HCT116 (cell line): ENCODE measurements at regions not wholly inside any gene's neighbourhood (a gene's known extent, or its start where the extent isn't known, plus 50 kb on each side); places are given as distances from the start of the nearest gene placed in this dataset.

Source experiments
- ATAC-seq: fragments of 200-7000 bp; cut with Tn5 transposase; 2 replicates; pipeline ENCODE4 v1.9.1; 2020; ENCODE audit warnings: mild to moderate bottlenecking, moderate library complexity
- BruUV-seq: library from RNA; stranded (reverse); fragments of 400-500 nt; replicated peaks from 2 replicates; lab custom pipeline; 2021; lab: Mats Ljungman, UMichigan
- CTCF ChIA-PET: fragments of 300-600 bp; sonication (Branson Sonifier 250); formaldehyde crosslinking; loops from one replicate; lab custom pipeline; 2021; ENCODE audit warnings: antibody characterized with exemption; lab: Charles Lee
- POLR2A ChIA-PET: fragments of 300-600, 350-600 bp; sonication (Branson Sonifier 250); formaldehyde crosslinking; loops from one replicate; lab custom pipeline; 2021; ENCODE audit warnings: antibody characterized with exemption; lab: Charles Lee
- RAD21 ChIA-PET, 2 experiments: fragments of 300-600 bp; sonication (Branson Sonifier 250); formaldehyde crosslinking; loops; one replicate each; lab custom pipeline; 2023; ENCODE audit warnings: low total read pairs in 2 of 2; ENCODE audit not compliant: uncharacterized antibody in 2 of 2, unreplicated experiment in 2 of 2, low non-redundant PET in 1 of 2; lab: Charles Lee
- DNase-seq: peaks from one replicate; pipeline ENCODE4 v3.0.0-alpha.2; 2010; ENCODE audit warnings: low read depth, low spot score
- H2AFZ ChIP-seq: fragments of 200-600 bp; shearing (Covaris generic), sonication (generic); 2 replicates; pipeline ENCODE4 v1.6.1; 2017; ENCODE audit warnings: low read depth, mixed run types, mixed read lengths, antibody characterized with exemption, low read length; ENCODE audit not compliant: poor library complexity, severe bottlenecking
- H3K27ac ChIP-seq: 2 replicates; pipeline ENCODE4 v1.5.1; 2012; ENCODE audit warnings: low read depth, low read length
- H3K27me3 ChIP-seq: fragments of 200-600 bp; sonication (generic); 2 replicates; pipeline ENCODE4 v1.6.1; 2016; ENCODE audit warnings: mixed run types, low read length, mixed read lengths; ENCODE audit not compliant: insufficient read depth
- H3K36me3 ChIP-seq, 2 experiments: fragments of 200-500 bp in 1 of 2; fragments of 200-600 bp in 1 of 2; sonication (Bioruptor generic) in 1 of 2; sonication (generic) in 1 of 2; 2 replicates each; pipeline versions ENCODE4 v1.5.1 to v1.6.1; 2014 to 2016; ENCODE audit warnings: low read length in 2 of 2, inconsistent platforms in 1 of 2, mixed read lengths in 1 of 2, mixed run types in 1 of 2; ENCODE audit not compliant: insufficient read depth in 2 of 2, control insufficient read depth in 1 of 2
- H3K4me1 ChIP-seq, 2 experiments: fragments of 200-600 bp in 1 of 2; sonication (generic) in 1 of 2; 2 replicates each; pipeline versions ENCODE4 v1.5.1 to v1.6.1; 2012 to 2017; ENCODE audit warnings: low read length in 2 of 2, inconsistent platforms in 1 of 2, mild to moderate bottlenecking in 1 of 2, mixed read lengths in 1 of 2, mixed run types in 1 of 2, moderate library complexity in 1 of 2; ENCODE audit not compliant: insufficient read depth in 2 of 2, control insufficient read depth in 1 of 2
- H3K4me2 ChIP-seq: fragments of 200-600 bp; sonication (generic); 2 replicates; pipeline ENCODE4 v1.6.1; 2017; ENCODE audit warnings: mixed run types, low read length, mixed read lengths
- H3K4me3 ChIP-seq, 2 experiments: fragments of 200-600 bp in 1 of 2; sonication (generic) in 1 of 2; replicated peaks in 1 of 2; 2 replicates each; pipeline ENCODE4 v1.5.1; 2011 to 2016; ENCODE audit warnings: low read length in 2 of 2, control low read depth in 1 of 2, low read depth in 1 of 2, mild to moderate bottlenecking in 1 of 2, mixed read lengths in 1 of 2, mixed run types in 1 of 2
- H3K79me2 ChIP-seq: fragments of 200-600 bp; sonication (generic); 2 replicates; pipeline ENCODE4 v1.6.1; 2017; ENCODE audit warnings: mild to moderate bottlenecking, mixed run types, low read length, moderate library complexity, mixed read lengths; ENCODE audit not compliant: insufficient read depth
- H3K9ac ChIP-seq: fragments of 200-600 bp; sonication (generic); 2 replicates; pipeline ENCODE4 v1.6.1; 2016; ENCODE audit warnings: low read length, mixed read lengths
- H3K9me2 ChIP-seq: fragments of 200-600 bp; sonication (generic), shearing (Covaris generic); 2 replicates; pipeline ENCODE4 v1.6.1; 2017; ENCODE audit warnings: mixed run types, mild to moderate bottlenecking, moderate library complexity; ENCODE audit not compliant: insufficient read depth
- H3K9me3 ChIP-seq, 2 experiments: fragments of 200-500 bp in 1 of 2; fragments of 200-600 bp in 1 of 2; sonication (Bioruptor generic) in 1 of 2; sonication (generic) in 1 of 2; 2 replicates each; pipeline ENCODE4 v1.6.1; 2014 to 2017; ENCODE audit warnings: low read length in 2 of 2, mixed read lengths in 2 of 2, inconsistent platforms in 1 of 2, low read depth in 1 of 2, mild to moderate bottlenecking in 1 of 2, mixed run types in 1 of 2, moderate library complexity in 1 of 2; ENCODE audit not compliant: control insufficient read depth in 1 of 2, insufficient read depth in 1 of 2
- H4K20me1 ChIP-seq: fragments of 200-600 bp; sonication (generic), shearing (Covaris generic); 2 replicates; pipeline ENCODE4 v1.6.1; 2017; ENCODE audit warnings: mixed run types, mild to moderate bottlenecking, moderate library complexity; ENCODE audit not compliant: insufficient read depth
- EGR1 ChIP-seq: IDR thresholded peaks from 2 replicates; pipeline ENCODE4 v1.6.1; 2012; ENCODE audit warnings: low read depth
- EZH2phosphoT487 ChIP-seq: fragments of 200-600 bp; IDR thresholded peaks from 2 replicates; pipeline ENCODE4 v1.6.1; 2018; ENCODE audit warnings: antibody characterized with exemption, borderline replicate concordance
- POLR2AphosphoS5 ChIP-seq: IDR thresholded peaks from 2 replicates; pipeline ENCODE4 v1.6.1; 2011; ENCODE audit warnings: mild to moderate bottlenecking, low read depth, low read length, moderate library complexity
- YY1 ChIP-seq: IDR thresholded peaks from 2 replicates; pipeline ENCODE4 v1.6.1; 2011; ENCODE audit warnings: low read length, low read depth, moderate library complexity, mild to moderate bottlenecking; ENCODE audit not compliant: insufficient replicate concordance; ENCODE audit errors: extremely low read depth
- ZFX ChIP-seq: fragments of 450-650 bp; IDR thresholded peaks from 2 replicates; pipeline ENCODE4 v1.6.1; 2017
- ZNF274 ChIP-seq: fragments of 200-500 bp; sonication (Bioruptor generic); IDR thresholded peaks from 2 replicates; pipeline ENCODE4 v1.6.1; 2014; ENCODE audit warnings: mild to moderate bottlenecking, low read depth, low read length, inconsistent platforms
- intact Hi-C: fragments of 100-400 bp; cut with micrococcal nuclease; formaldehyde crosslinking; loops from 2 replicates; pipeline ENCODE4 v1.10.0; 2022
- TF ChIP-seq, protein P1 (sequence below): IDR thresholded peaks from 2 replicates; pipeline ENCODE4 v1.6.1; 2012; ENCODE audit warnings: low read depth
- TF ChIP-seq, protein P2 (sequence below): IDR thresholded peaks from 2 replicates; pipeline ENCODE4 v1.6.1; 2012
- TF ChIP-seq, protein P3 (sequence below): IDR thresholded peaks from 2 replicates; pipeline ENCODE4 v1.6.1; 2011; ENCODE audit warnings: mild to moderate bottlenecking, low read length, moderate library complexity; ENCODE audit not compliant: insufficient replicate concordance; ENCODE audit errors: extremely low read depth
- TF ChIP-seq, protein P4 (sequence below): IDR thresholded peaks from 2 replicates; pipeline ENCODE4 v1.6.1; 2012

DNA sequence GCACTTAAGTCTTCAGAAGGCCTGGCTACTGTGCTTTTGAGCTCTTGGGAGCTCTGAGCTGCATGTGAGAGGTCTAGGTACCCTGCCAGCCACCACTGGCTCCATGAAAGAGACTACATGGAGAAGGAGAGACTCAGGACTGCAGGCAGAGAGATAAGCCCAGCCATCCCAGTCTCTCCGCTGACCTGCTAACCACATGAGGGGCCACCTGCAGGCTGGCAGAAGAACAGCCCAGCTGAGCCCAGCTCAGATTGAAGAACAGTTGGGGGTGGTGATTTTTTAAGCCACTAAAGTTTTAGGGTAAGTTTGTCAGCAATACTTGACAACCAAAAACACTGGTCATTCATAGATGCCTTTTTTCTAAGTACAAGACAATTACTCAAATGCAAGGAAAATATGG is 205.0 kb upstream of the PRDM9 start:
- BruUV-seq = no TSS peak

More for the DNA sequence above, 205.0 kb upstream of the PRDM9 start:
- intact Hi-C loops = no loop called here
- no peak overlapping the region for H3K4me2 ChIP-seq
- no peaks in the 10 kb centered on the region for H4K20me1 ChIP-seq
- TF ChIP-seq YY1 = no peak
- no peak for TF ChIP-seq ZFX
- TF ChIP-seq, protein P1, sequence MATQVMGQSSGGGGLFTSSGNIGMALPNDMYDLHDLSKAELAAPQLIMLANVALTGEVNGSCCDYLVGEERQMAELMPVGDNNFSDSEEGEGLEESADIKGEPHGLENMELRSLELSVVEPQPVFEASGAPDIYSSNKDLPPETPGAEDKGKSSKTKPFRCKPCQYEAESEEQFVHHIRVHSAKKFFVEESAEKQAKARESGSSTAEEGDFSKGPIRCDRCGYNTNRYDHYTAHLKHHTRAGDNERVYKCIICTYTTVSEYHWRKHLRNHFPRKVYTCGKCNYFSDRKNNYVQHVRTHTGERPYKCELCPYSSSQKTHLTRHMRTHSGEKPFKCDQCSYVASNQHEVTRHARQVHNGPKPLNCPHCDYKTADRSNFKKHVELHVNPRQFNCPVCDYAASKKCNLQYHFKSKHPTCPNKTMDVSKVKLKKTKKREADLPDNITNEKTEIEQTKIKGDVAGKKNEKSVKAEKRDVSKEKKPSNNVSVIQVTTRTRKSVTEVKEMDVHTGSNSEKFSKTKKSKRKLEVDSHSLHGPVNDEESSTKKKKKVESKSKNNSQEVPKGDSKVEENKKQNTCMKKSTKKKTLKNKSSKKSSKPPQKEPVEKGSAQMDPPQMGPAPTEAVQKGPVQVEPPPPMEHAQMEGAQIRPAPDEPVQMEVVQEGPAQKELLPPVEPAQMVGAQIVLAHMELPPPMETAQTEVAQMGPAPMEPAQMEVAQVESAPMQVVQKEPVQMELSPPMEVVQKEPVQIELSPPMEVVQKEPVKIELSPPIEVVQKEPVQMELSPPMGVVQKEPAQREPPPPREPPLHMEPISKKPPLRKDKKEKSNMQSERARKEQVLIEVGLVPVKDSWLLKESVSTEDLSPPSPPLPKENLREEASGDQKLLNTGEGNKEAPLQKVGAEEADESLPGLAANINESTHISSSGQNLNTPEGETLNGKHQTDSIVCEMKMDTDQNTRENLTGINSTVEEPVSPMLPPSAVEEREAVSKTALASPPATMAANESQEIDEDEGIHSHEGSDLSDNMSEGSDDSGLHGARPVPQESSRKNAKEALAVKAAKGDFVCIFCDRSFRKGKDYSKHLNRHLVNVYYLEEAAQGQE = no peak
- TF ChIP-seq, protein P2, sequence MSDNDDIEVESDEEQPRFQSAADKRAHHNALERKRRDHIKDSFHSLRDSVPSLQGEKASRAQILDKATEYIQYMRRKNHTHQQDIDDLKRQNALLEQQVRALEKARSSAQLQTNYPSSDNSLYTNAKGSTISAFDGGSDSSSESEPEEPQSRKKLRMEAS = no peak
- no peak for TF ChIP-seq EZH2phosphoT487
- TF ChIP-seq ZNF274 = no peak
- TF ChIP-seq, protein P3, sequence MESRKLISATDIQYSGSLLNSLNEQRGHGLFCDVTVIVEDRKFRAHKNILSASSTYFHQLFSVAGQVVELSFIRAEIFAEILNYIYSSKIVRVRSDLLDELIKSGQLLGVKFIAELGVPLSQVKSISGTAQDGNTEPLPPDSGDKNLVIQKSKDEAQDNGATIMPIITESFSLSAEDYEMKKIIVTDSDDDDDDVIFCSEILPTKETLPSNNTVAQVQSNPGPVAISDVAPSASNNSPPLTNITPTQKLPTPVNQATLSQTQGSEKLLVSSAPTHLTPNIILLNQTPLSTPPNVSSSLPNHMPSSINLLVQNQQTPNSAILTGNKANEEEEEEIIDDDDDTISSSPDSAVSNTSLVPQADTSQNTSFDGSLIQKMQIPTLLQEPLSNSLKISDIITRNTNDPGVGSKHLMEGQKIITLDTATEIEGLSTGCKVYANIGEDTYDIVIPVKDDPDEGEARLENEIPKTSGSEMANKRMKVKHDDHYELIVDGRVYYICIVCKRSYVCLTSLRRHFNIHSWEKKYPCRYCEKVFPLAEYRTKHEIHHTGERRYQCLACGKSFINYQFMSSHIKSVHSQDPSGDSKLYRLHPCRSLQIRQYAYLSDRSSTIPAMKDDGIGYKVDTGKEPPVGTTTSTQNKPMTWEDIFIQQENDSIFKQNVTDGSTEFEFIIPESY = no peak
- TF ChIP-seq, protein P4, sequence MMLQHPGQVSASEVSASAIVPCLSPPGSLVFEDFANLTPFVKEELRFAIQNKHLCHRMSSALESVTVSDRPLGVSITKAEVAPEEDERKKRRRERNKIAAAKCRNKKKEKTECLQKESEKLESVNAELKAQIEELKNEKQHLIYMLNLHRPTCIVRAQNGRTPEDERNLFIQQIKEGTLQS = no peak
- TF ChIP-seq EGR1 = no peak
- no peak for TF ChIP-seq POLR2AphosphoS5
- H3K79me2 ChIP-seq = no peaks in the 10 kb centered on the region
- no peak for DNase-seq
- no peak overlapping the region for H3K9ac ChIP-seq
- H3K4me3 ChIP-seq = no peak overlapping the region
- peaks cover 11 to 17% of the 10 kb centered on the region in 2 experiments; a peak in 3 of 4 replicates for H3K9me3 ChIP-seq
- no peak for ATAC-seq
- RAD21 ChIA-PET = no interaction called here
- no peaks in the 10 kb centered on the region for H3K4me1 ChIP-seq
- CTCF ChIA-PET = no interaction called here
- H2AFZ ChIP-seq = no peak overlapping the region
- H3K36me3 ChIP-seq = no peaks in the 10 kb centered on the region
- no peaks in the 10 kb centered on the region for H3K27me3 ChIP-seq
- POLR2A ChIA-PET = no interaction called here
- H3K27ac ChIP-seq = no peak overlapping the region
- H3K9me2 ChIP-seq = no peaks in the 10 kb centered on the region
